GM18909 (cell line): ENCODE measurements at regions not wholly inside any gene's neighbourhood (a gene's known extent, or its start where the extent isn't known, plus 50 kb on each side); places are given as distances from the start of the nearest gene placed in this dataset.

Source experiments
- ATAC-seq: cut with Tn5 transposase; IDR thresholded peaks from one replicate; pipeline ENCODE4 v1.9.1; 2021; ENCODE audit warnings: mild to moderate bottlenecking; ENCODE audit not compliant: unreplicated experiment, poor library complexity

DNA sequence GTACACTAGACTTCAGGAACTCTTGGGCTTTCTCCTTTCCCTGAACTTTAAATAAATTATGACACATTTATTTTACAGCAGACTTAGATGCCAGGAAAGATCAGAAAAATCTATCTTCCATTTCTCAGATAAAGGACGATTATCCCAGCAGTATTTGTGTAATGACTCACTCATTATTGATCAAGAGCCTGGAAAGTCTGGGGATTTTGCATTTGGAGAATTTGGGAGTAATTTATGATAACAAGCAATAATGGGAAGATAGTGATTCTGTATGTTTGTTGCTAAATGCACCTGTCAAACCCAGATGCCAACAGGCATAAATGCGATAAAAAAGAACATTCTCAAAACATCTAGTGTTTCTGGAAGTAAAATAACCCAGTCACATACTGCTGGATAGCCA lies 480.2 kb upstream of the ATP2B1 start:
- no peak for ATAC-seq

GRCh38 chr12:90183201-90183600 lies 474.6 kb upstream of the ATP2B1 start:
- no peak for ATAC-seq

DNA sequence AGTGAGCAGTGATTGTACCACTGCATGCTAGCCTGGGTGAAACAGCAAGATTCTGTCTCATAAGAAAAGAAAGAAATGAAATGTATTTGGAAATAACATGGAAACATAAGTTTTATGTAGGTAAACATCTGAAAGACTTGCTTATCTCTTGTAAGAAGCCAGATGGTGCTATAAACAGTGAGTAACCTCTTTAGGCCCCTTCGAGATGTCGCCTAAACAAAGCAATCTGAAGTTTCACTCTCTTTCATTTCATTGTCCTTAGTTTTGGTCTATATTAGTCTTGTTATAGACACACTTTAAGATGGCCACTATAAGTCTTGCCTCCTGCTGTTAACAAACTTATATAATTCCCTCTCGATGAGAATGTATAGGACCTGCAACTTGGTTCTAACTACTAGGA lies 472.6 kb upstream of the ATP2B1 start:
- ATAC-seq, result no peak

DNA sequence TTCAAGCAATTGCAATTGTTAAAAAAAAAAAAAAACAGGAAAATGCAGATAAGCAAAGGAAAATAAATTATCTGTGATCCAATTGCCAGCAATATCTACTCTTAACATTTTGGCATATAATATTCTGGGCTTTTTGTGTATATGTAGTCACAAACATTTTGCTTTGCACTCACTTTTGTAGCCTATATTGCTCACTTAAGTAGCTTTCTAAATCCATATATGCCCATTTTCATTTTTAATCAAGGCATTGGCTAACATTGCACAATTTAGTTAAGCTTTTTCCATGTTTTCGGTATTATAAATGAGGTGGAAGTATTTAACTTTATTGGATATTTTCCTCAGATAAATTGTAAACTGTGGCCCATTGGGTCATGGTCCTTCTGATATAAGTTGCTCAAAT lies 466.3 kb upstream of the ATP2B1 start:
- ATAC-seq, result no peak

GRCh38 chr12:90174198-90174510 lies 465.5 kb upstream of the ATP2B1 start:
- no peak for ATAC-seq

DNA sequence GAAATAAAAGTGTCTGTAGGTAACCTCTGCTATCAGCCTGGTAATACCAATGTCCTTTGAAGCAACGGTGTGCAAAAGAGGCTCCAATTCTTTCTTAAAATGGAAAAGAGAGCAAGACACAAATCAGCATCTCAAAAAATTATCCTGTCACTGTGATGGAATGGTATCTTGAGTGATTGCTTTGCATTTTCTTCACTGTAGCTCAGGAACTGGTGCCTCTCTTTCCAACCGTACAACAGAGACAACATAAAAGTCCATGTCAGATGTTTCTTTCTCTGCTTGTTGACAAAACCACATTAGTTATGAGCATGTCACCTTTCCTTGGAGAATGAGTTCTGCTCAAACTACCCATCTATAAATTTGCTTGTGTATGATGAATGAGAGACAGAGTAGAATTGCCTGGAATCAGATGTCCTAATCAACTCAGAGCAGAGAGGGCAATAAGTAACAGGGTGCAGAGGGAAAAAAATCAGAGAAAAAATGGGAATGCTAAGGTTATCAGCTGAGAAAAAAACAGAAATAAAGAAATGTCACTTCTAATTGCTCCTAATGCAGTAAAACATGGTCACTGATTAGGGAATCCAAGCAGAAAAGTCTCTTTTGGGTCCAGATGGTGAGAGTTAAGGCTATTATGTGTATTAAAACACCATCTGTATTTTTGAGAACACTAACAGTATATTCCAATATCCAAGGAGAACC lies 465.0 kb upstream of the ATP2B1 start:
- ATAC-seq, result no peak

- ATAC-seq, result no peak
Measured at GRCh38 chr12:90172524-90172923, 463.9 kb upstream of the ATP2B1 start.

DNA sequence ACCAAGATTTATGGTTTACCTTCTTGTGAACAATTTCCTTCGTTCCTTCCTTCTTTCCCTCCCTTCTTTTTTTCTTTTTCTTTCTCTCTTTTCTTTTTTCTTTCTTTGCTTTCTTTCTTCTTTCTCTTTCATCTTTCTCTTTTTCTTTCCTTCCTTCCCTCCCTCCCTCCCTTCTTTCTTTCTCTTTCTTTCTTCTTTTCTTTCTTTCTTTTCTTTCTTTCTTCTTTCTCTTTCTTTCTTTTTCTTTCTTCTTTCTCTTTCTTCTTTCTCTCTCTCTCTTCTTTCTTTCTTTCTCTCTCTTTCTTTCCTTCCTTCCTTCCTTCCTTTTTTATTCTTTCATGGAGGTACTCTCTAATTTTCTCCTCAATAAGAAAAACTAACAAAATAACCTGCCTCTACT lies 462.1 kb upstream of the ATP2B1 start:
- no peak for ATAC-seq

GRCh38 chr12:90167518-90168208 lies 459.0 kb upstream of the ATP2B1 start:
- no peak for ATAC-seq

DNA sequence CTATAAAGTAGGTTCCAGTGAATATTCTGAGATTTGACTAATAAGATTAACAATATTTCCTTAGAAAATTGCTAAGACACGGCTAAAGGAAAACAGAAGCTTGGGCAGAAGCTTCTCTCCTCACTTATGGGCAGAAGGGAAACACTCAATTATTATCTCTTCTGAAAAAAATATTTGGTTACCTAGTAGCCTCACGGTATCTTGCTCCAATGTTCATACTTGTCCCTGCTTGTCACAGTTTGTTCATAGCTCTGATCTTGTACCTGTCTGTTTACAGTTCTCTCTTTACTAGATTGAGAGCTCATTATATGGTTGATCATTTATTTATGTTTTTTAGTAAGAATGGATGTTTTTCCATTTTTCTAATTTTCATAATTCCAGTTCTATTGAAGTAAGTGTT lies 458.0 kb upstream of the ATP2B1 start:
- ATAC-seq, result no peak

DNA sequence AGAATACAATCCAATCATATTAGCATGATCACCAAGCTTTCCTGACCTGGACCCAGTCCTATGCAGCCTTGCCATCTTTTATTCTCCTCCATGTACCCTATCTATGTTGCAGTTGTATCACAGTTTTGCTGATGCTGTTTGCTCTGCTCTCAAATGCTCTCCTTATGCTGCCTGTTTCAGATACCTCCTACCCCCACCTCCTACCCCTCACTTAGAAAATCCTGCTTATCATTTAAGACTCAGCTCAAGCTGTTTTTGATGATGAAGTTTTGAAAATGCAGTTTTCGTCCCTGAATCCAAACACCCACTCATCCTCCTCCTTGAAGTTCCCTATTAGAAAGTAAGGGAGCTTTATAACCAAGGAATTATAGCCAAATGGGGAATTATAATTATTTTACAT lies 457.4 kb upstream of the ATP2B1 start:
- ATAC-seq, result no peak

DNA sequence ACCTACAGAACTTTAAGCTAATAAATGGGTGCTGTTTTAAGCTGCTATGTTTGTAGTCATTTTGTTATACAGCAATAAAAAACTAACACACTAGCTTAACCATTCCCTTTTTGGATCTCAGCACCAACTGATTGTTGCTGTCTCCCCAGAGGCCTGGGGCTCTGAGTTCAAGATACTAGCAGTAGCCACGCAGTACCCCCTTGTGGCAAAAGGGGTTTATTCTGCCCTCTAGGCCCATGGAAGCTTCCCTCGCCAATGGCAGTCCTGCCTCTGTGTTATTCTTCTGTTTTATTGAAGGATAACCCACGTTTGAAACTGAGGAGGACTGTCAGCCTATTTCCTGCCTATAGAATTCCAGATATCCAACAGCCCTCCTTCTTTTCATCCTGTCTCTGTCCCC lies 455.3 kb upstream of the ATP2B1 start:
- ATAC-seq, result peak; percentile 43

DNA sequence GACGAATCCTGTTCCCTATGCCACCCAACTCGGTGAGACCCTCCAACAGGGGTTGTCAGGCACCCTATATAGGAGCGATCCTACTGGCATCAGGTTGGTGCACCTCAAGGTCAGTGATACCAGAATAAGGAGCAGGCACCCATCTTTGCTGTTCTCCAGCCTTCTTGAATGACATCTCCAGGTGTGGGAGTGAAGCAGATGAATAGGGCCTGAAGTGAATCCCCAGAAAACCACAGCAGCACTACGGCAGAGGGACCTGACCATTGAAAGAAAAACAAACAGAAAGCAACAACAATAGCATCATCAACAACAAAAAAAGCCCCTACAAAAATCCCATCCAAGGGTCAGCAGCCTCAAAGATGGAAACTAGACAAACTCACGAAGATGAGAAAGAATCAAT lies 445.2 kb upstream of the ATP2B1 start:
- ATAC-seq, result no peak

GRCh38 chr12:90152897-90153624 lies 444.4 kb upstream of the ATP2B1 start:
- ATAC-seq, result no peak

DNA sequence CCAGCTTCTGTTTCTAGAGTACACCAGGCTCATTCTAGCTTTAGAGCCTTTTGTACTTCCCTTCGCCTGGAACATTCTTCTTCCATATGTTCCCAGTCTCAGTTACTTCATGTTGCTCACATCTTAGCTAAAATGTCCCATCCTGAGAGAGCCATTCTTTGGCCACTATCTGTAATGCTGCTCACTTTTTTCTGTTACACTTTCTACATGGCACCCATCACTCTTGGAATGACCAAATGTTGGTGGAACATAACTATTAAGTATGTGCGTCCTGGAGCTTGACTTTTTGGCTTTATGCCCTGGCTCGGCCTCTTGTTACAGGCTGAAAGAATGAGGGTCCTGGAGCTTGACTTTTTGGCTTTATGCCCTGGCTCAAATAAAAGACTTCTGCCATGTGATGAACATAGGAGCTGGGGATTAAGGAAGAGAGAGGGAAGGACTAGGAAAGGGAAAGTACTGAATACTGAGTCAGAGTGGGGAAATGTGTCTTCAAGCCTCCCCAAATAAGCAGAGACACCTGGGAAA lies 442.9 kb upstream of the ATP2B1 start:
- no peak for ATAC-seq

DNA sequence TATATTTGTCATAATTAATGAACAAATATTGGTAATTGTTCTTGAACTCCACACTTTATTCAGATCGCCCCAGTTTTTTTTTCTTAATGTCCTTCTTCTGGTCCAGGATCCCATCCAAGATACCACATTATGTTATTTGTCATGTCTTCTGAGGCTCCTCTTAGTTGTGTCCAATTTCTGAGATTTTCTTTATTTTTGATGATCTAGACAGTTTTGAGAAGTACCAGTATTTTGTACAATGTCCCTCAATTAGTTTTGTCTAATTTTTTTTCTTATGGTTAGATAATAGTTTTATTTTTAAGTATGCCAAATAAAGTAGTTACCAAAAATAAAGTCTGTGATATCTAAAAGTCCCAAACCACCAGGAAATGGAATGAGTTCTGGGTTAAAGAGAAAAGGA lies 440.8 kb upstream of the ATP2B1 start:
- ATAC-seq, result no peak

GRCh38 chr12:90129366-90130030 lies 420.9 kb upstream of the ATP2B1 start:
- ATAC-seq, result no peak

- ATAC-seq, result no peak
Measured at GRCh38 chr12:90128526-90128925, 419.9 kb upstream of the ATP2B1 start.

DNA sequence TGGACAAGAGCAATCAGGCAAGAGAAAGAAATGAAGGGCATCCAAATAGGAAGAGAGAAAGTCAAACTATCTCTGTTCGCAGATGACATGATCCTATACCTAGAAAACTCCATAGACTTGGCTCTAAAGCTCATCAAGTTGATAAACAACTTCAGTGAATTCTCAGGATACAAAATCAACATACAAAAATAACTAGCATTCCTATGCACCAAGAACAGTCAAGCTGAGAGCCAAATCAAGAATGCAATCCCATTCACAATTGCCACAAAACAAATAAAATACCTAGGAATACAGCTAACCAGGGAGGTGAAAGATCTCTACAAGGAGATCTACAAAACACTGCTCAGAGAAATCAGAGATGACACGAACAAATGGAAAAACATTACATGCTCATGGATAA lies 417.5 kb upstream of the ATP2B1 start:
- no peak for ATAC-seq

GRCh38 chr12:90124914-90125313 lies 416.3 kb upstream of the ATP2B1 start:
- ATAC-seq, result no peak

DNA sequence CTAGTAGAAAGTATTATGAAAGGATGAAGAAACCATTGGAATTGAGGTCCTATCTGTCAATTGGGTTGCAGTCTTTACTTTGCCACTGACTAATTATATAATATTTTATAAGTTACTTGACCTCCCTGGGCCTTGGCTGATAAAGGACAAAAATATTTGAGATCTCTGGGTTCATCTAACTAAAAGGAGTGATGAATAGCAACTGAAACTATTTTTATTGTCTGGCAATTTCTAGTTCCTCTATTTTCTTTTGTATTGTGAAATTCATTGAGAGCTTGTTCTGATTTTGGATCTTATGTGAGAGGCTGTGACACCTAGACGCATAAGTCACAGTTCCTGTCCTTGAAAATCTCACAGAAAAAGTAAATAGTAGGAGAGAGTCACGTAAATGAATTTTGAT lies 415.7 kb upstream of the ATP2B1 start:
- no peak for ATAC-seq
